Hepatocyte (in vitro differentiated cells): ENCODE measurements at regions not wholly inside any gene's neighbourhood (a gene's known extent, or its start where the extent isn't known, plus 50 kb on each side); places are given as distances from the start of the nearest gene placed in this dataset.

Experiments
- DNase-seq: peaks from one replicate; pipeline ENCODE4 v3.0.0-alpha.2; 2016; ENCODE audit warnings: low spot score
- H2AFZ ChIP-seq: fragments of 200-600 bp; sonication (generic); 2 replicates; pipeline ENCODE4 v1.6.0; 2016; ENCODE audit warnings: antibody characterized with exemption, mild to moderate bottlenecking
- H3K27ac ChIP-seq: fragments of 200-600 bp; sonication (generic); 2 replicates; pipeline ENCODE4 v1.5.1; 2016; ENCODE audit warnings: mild to moderate bottlenecking
- H3K27me3 ChIP-seq: fragments of 200-600 bp; sonication (generic); 2 replicates; pipeline ENCODE4 v1.6.1; 2016
- H3K36me3 ChIP-seq: fragments of 200-600 bp; sonication (generic); replicated peaks from 2 replicates; pipeline ENCODE4 v1.5.1; 2016; ENCODE audit warnings: low read depth; ENCODE audit not compliant: insufficient read depth
- H3K4me1 ChIP-seq: fragments of 200-600 bp; sonication (generic); 2 replicates; pipeline ENCODE4 v1.5.1; 2016; ENCODE audit warnings: mild to moderate bottlenecking, moderate library complexity; ENCODE audit not compliant: insufficient read depth
- H3K4me2 ChIP-seq: fragments of 200-600 bp; sonication (generic); 2 replicates; pipeline ENCODE4 v1.6.0; 2016
- H3K4me3 ChIP-seq: fragments of 200-600 bp; sonication (generic); 2 replicates; pipeline ENCODE4 v1.5.1; 2016; ENCODE audit warnings: mild to moderate bottlenecking
- H3K79me2 ChIP-seq: fragments of 200-600 bp; sonication (generic); 2 replicates; pipeline ENCODE4 v1.6.0; 2017; ENCODE audit warnings: mild to moderate bottlenecking
- H3K9me2 ChIP-seq: fragments of 200-600 bp; sonication (generic); replicated peaks from 2 replicates; pipeline ENCODE4 v1.6.0; 2017; ENCODE audit warnings: mild to moderate bottlenecking; ENCODE audit not compliant: insufficient read depth
- H3K9me3 ChIP-seq: fragments of 200-600 bp; sonication (generic); 2 replicates; pipeline ENCODE4 v1.5.1; 2016; ENCODE audit warnings: low read depth, mild to moderate bottlenecking
- H4K20me1 ChIP-seq: fragments of 200-600 bp; sonication (generic); 2 replicates; pipeline ENCODE4 v1.6.0; 2016; ENCODE audit warnings: mild to moderate bottlenecking; ENCODE audit not compliant: insufficient read depth, poor library complexity, severe bottlenecking
- EZH2 ChIP-seq: fragments of 200-600 bp; sonication (generic); IDR thresholded peaks from 2 replicates; pipeline ENCODE4 v1.6.1; 2016; ENCODE audit warnings: antibody characterized with exemption, mild to moderate bottlenecking, borderline replicate concordance
- EZH2phosphoT487 ChIP-seq: fragments of 200-600 bp; sonication (generic); IDR thresholded peaks from one replicate; pipeline ENCODE4 v1.6.1; 2018; ENCODE audit warnings: antibody characterized with exemption, mild to moderate bottlenecking, low read depth, moderate library complexity; ENCODE audit not compliant: unreplicated experiment, severe bottlenecking
- WGBS: methylation state at CpG from one replicate; pipeline ENCODE4 v1.1.6; 2016; ENCODE audit warnings: low lambda C conversion rate; ENCODE audit errors: missing lambda C conversion rate; 5-methylcytosine and 5-hydroxymethylcytosine counted together
- TF ChIP-seq, protein P1 (sequence below): fragments of 200-600 bp; sonication (generic); IDR thresholded peaks from 2 replicates; pipeline ENCODE4 v1.5.1; 2016; ENCODE audit warnings: antibody characterized with exemption, mild to moderate bottlenecking; ENCODE audit not compliant: poor library complexity

DNA sequence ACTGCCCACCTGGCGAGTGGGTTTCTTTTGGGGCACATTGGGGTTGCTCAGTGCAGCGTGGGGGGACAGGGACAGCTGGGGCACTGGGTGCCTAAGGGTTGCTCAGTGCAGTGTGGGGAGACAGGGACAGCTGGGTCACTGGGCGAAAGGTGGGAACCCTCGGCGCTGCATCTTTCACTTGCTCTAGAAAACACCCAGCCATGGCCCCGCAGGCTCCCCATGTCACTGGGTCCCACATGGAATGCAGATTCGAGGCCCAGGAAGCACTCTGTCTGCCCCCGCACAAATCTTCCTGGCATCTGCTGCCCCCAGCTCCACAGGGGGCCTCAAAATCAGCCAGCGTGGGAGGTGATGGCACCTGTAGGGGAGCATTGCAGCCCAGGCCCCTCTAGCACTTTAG is 229.3 kb downstream of the BRD1 start:
- Histone ChIP-seq H4K20me1 (no peaks in the 10 kb centered on the region), H3K4me1 (no peaks in the 10 kb centered on the region), H2AFZ (no peak overlapping the region), H3K27ac (no peak overlapping the region), H3K79me2 (no peaks in the 10 kb centered on the region), H3K4me3 (no peak overlapping the region), H3K9me2 (no peaks in the 10 kb centered on the region), H3K36me3 (no peaks in the 10 kb centered on the region), H3K4me2 (no peak overlapping the region), H3K9me3 (no peaks in the 10 kb centered on the region), H3K27me3 (no peaks in the 10 kb centered on the region)
- WGBS, result 83% methylated on average over 9 of the region's 9 CpGs
- no peak for TF ChIP-seq EZH2phosphoT487
- TF ChIP-seq EZH2, result no peak
- TF ChIP-seq, protein P1, sequence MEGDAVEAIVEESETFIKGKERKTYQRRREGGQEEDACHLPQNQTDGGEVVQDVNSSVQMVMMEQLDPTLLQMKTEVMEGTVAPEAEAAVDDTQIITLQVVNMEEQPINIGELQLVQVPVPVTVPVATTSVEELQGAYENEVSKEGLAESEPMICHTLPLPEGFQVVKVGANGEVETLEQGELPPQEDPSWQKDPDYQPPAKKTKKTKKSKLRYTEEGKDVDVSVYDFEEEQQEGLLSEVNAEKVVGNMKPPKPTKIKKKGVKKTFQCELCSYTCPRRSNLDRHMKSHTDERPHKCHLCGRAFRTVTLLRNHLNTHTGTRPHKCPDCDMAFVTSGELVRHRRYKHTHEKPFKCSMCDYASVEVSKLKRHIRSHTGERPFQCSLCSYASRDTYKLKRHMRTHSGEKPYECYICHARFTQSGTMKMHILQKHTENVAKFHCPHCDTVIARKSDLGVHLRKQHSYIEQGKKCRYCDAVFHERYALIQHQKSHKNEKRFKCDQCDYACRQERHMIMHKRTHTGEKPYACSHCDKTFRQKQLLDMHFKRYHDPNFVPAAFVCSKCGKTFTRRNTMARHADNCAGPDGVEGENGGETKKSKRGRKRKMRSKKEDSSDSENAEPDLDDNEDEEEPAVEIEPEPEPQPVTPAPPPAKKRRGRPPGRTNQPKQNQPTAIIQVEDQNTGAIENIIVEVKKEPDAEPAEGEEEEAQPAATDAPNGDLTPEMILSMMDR, result no peak
- no peak for DNase-seq

DNA sequence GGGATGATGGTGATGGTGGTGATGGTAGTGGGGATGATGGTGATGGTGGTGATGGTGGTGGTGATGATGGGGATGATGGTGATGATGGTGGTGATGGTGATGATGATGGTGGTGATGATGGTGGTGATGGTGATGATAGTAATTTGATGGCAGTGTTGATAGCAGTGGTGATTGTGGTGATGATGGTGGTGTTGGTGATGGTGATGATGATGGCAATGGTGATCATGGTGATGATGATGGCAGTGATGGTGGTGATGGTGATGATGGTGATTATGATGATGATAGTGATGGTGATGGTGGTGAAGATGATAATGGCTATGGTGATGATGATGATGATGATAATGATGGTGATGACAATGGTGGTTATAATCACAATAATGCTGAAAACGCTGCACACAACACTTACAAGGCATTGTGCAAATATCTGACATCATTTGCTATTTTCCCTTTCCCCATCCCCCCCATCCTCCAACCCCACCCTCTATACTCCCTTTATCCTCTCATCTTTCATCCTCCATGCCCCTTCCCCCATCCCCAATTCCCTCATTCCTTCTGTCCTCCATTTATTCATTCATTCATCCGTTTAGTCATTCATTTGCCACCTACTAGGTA is 230.1 kb downstream of the BRD1 start:
- H3K4me1 ChIP-seq, result no peaks in the 10 kb centered on the region
- no peaks in the 10 kb centered on the region for H3K27me3 ChIP-seq
- H3K27ac ChIP-seq, result no peak overlapping the region
- no peak overlapping the region for H3K4me2 ChIP-seq
- WGBS, result 64% methylated on average over 1 of the region's 2 CpGs
- no peaks in the 10 kb centered on the region for H3K79me2 ChIP-seq
- no peaks in the 10 kb centered on the region for H3K36me3 ChIP-seq
- no peak for TF ChIP-seq EZH2phosphoT487
- no peak for TF ChIP-seq EZH2
- H2AFZ ChIP-seq, result no peak overlapping the region
- H3K9me2 ChIP-seq, result no peaks in the 10 kb centered on the region
- DNase-seq, result no peak
- no peaks in the 10 kb centered on the region for H4K20me1 ChIP-seq
- no peak overlapping the region for H3K4me3 ChIP-seq
- no peaks in the 10 kb centered on the region for H3K9me3 ChIP-seq

DNA sequence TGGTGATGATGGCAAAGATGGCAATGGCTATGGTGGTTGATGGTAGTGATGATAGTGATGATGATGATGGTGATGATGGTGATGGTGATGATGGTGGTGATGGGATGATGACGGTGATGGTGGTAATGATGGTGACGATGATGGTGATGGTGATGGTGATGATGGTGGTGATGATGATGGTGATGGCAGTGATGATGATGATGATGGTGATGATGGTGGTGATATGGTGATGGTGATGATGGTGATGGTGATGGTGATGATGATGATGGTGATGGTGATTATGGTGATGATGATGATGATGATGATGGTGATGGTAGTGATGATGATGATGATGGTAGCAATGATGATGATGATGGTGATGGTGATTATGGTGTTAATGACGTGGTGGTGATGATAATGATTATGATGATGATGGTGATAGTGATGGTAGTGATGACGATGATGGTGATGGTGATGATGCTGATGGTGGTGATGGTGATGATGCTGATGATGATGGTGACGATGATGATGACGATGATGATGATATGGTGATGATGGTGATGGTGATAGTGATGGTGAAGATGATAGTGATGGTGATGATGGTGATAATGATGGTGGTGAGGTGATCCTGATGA is 232.1 kb downstream of the BRD1 start:
- Histone ChIP-seq H3K4me3 (no peak overlapping the region), H3K79me2 (no peaks in the 10 kb centered on the region), H3K9me2 (no peaks in the 10 kb centered on the region), H3K4me2 (no peak overlapping the region), H3K4me1 (no peaks in the 10 kb centered on the region), H3K27ac (no peak overlapping the region), H2AFZ (no peak overlapping the region), H3K9me3 (no peaks in the 10 kb centered on the region), H4K20me1 (no peaks in the 10 kb centered on the region), H3K27me3 (no peaks in the 10 kb centered on the region), H3K36me3 (no peaks in the 10 kb centered on the region)
- DNase-seq, result no peak
- no peak for TF ChIP-seq EZH2phosphoT487
- TF ChIP-seq, protein P1, result no peak
- TF ChIP-seq EZH2, result no peak
- 92% methylated on average over 6 of the region's 6 CpGs for WGBS

DNA sequence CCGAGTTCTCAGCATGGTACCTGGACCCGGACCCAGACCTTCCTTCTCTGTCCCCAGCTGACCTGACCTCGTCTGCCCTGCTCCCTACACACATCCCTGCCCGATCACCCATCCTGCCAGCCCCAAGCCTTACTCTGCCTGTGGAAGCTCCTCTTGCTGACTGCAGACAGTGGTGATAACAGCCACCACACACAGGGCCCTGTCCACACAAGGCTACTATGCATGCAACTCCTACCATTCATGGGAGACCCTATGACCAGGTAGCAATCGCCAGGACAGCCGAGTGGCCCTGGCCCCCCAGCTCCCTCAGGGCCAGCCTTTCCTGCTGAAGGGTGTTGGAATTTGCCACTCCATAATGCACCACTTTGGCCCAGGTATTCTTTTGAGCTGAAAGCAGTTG is 233.6 kb downstream of the BRD1 start:
- Histone ChIP-seq H3K4me2 (no peak overlapping the region), H3K4me3 (no peak overlapping the region), H3K27ac (no peak overlapping the region), H4K20me1 (no peaks in the 10 kb centered on the region), H3K9me2 (no peaks in the 10 kb centered on the region), H3K4me1 (no peaks in the 10 kb centered on the region), H2AFZ (no peak overlapping the region), H3K9me3 (no peaks in the 10 kb centered on the region), H3K79me2 (no peaks in the 10 kb centered on the region), H3K27me3 (no peaks in the 10 kb centered on the region), H3K36me3 (no peaks in the 10 kb centered on the region)
- 89% methylated on average over 6 of the region's 6 CpGs for WGBS
- DNase-seq, result no peak
- no peak for TF ChIP-seq EZH2phosphoT487
- TF ChIP-seq, protein P1, result no peak
- TF ChIP-seq EZH2, result no peak
